ENCODE measurements at regions not wholly inside any gene's neighbourhood (a gene's known extent, or its start where the extent isn't known, plus 50 kb on each side); places are given as distances from the start of the nearest gene placed in this dataset.

- TF ChIP-seq CTCF (IDR thresholded peaks at IDR 0.05) (no peak), POLR2A (IDR thresholded peaks at IDR 0.05) (no peak)
Measured at GRCh38 chr1:232405781-232406180, 224.2 kb downstream of the SIPA1L2 start.
